Posterior cingulate gyrus (tissue), 11 donors: ENCODE measurements at regions not wholly inside any gene's neighbourhood (a gene's known extent, or its start where the extent isn't known, plus 50 kb on each side); places are given as distances from the start of the nearest gene placed in this dataset.
"Not testable (repeated sequence)": the region's sequence is repeated elsewhere in the genome, so short reads cannot be mapped to it uniquely, and the experiment has no call there.

ENCODE experiments used
- DNase-seq, 10 donors: peaks; one replicate each; pipeline versions ENCODE4 v3.0.0 to v3.0.0-alpha.2; 2020 to 2021; ENCODE audit warnings: mixed read lengths in 3 of 10
- intact Hi-C: fragments of 100-400 bp; cut with DNase I; formaldehyde crosslinking; loops from one replicate; pipeline ENCODE4 v1.15.1; 2023

GRCh38 chr10:53029449-53029848, 256.9 kb upstream of the MBL2 start:
- intact Hi-C loops: no loop called here

DNA sequence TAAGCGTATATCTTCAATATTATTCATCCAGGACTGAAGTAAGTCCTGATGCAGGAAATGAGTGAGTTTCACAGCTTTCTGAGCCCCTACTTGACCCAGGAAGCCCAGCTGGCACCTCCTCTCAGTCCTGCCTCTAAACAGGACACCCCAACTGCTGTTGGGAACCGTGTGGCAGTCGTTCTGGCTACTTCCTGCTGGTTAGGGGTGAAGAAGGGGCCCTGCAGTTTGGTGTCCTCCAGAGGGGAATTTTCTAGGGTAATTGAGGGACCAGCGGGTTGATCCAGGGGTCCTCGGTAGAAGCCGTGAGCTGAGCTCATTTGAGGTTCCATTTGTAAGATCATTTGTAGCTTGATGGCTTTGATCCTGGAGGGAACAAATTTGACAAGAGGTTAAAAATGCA, 253.2 kb upstream of the MBL2 start:
- intact Hi-C loops, DNase-seq: not testable (repeated sequence)

More at GRCh38 chr10:53029449-53029848, 256.9 kb upstream of the MBL2 start:
- DNase-seq: no peak

DNA sequence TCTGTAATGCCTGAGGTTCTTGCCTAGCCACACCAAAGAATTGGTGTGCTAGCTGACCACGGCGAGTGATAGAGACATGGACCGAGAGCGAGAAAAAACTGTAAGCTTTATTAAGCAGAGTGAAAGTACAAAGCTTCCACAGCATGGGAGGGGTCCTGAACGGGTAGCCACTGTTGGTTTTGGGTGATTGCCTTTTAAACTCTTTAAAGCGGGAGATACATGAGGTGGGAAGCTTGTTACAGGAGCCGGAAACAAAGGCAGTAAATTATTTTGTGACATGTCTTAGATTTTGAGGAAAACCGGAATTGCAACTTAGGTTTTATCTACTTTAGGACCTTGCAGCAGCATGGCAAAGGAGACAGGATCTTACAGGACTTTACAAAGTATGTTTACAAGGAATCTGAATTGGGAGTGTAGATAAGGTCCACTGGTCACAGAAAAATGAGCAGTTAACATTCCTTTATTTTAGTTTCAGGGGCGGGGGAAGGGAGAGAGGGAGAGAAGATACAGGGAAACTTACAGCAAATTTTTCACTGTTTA, 252.7 kb upstream of the MBL2 start:
- no peak for DNase-seq
- intact Hi-C loops: no loop called here

GRCh38 chr10:53023411-53023810, 250.8 kb upstream of the MBL2 start:
- DNase-seq: no peak
- intact Hi-C loops: no loop called here

GRCh38 chr10:53022611-53023088, 250.1 kb upstream of the MBL2 start:
- DNase-seq: no peak
- intact Hi-C loops: no loop called here

DNA sequence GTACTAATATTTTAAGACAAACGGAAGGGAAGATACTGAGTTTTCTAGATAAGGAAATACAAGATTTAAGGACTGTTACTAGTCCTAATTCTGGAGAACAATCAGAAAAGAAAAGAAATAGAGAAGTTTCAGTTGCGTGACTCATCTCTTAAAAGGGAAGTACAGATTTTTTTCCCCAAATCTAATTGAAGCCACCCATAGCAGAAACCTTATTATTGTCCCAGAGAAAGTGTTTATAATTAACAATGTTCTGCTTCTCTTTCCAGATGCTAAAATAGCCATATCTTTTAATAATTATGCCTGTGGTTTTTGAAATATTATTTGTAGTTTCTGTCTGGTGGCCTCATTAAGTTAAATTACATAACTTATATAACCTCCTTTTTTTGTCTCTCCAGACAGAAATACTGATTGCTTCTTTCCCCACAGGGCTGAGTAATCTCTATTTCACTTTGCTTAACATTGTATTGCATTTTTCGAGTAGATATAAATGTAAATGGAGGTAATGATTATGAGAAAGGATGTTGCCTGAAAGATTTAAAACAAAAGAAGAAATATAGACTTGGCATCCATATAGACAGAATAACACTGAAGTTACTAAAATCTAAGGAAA, 240.7 kb upstream of the MBL2 start:
- DNase-seq: no peak
- intact Hi-C loops: no loop called here

GRCh38 chr10:53009961-53010907, 237.7 kb upstream of the MBL2 start:
- intact Hi-C loops: no loop called here
- no peak for DNase-seq

DNA sequence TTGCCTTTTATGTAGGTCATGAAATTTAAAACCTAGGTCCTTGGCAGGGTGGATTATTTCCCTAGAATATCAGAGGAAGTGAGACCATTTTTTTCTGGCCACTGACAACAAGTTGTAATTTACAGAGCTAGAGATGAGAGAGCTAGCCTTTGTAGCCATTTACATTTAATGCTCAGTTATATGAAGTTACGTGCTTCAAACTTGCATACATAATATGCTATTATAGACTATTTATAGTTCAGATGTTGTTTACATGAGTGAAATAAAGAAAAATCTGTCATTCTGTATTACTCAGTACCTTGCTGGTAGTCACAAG, 234.9 kb upstream of the MBL2 start:
- DNase-seq: no peak
- intact Hi-C loops: no loop called here

DNA sequence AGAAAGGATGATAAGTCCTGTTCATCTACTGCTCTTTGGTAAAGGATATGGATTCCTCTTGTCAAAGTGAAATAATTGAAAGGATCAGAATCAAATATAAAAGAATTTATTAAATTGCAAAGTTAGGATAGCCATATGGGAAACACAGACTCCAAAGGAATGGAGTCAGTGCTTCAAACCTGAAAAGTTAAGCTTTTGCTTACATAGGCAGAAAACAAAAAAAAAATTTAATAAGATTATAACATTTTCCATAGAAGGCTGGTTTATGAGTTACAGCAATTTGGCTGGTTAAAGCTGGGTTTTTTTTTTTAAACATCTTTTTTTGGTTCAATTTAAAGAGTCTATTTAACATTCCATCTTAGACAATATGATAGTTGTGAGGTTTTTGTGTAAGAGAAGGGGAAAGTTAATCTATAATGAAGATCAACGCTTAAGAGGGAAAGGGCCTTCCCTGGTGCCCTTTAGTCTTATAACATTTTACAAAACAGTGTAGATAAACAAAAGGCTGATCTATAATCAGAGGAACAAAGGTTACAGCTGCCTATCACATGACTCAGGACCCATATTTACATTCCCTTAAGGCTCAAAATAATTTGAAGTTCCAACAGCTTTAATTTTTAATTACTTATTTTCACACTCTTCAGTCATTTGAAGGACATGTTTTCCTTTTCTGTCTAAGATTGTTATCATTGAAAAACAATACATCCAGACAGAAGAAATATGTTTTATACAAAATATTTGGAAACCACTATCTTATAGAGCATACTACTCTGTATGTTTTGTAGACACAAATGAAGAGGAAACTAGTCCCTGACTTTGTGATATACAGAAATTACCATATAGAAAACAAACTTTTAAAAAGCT, 234.3 kb upstream of the MBL2 start:
- intact Hi-C loops: no loop called here
- DNase-seq: no peak

GRCh38 chr10:53005612-53006345, 233.2 kb upstream of the MBL2 start:
- DNase-seq: no peak
- intact Hi-C loops: no loop called here

GRCh38 chr10:53003094-53003493, 230.5 kb upstream of the MBL2 start:
- intact Hi-C loops: no loop called here
- no peak for DNase-seq

- intact Hi-C loops: no loop called here
These were observed 227.1 kb upstream of the MBL2 start for GRCh38 chr10:52999681-53000080.

GRCh38 chr10:52999258-52999657, 226.7 kb upstream of the MBL2 start:
- intact Hi-C loops: no loop called here
- DNase-seq: no peak

More at GRCh38 chr10:52999681-53000080, 227.1 kb upstream of the MBL2 start:
- no peak for DNase-seq

DNA sequence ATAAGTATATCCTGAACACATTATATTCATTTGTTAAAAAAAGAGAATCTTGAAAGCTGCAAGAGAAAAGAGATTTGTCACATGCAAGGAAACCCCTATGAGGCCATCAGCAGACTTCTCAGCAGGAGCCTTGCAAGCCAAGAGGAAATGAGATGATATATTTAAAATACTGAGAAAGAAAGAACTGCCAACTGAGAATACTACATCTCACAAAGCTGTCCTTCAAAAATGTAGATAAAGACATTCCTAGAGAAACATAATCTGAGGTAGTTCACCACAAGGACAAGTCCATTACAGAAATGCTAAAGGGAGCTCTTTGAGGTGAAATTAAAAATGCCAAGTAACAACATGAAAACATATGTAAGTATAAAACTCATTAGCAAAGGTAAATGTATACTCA, 224.4 kb upstream of the MBL2 start:
- intact Hi-C loops: no loop called here
- no peak for DNase-seq

DNA sequence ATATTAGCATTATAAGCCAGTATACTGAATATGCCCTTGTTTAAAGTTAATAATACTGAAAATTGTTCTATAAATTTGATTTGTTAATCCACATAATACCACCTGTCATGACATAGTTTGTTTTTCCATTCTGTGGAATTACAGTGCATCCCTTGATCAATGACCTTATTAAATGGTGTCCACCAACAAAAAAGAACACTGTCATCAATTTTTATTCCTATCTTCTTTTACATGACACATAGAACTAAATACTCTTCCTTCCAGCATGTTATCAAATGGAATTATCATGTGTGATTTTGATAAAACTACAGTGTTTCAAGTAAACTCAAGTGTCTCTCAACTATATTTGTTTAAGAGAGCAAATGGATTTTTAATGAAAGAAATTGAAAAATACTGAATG, 221.8 kb upstream of the MBL2 start:
- intact Hi-C loops: no loop called here
- DNase-seq: no peak

GRCh38 chr10:52993109-52993508, 220.5 kb upstream of the MBL2 start:
- no peak for DNase-seq
- intact Hi-C loops: no loop called here

DNA sequence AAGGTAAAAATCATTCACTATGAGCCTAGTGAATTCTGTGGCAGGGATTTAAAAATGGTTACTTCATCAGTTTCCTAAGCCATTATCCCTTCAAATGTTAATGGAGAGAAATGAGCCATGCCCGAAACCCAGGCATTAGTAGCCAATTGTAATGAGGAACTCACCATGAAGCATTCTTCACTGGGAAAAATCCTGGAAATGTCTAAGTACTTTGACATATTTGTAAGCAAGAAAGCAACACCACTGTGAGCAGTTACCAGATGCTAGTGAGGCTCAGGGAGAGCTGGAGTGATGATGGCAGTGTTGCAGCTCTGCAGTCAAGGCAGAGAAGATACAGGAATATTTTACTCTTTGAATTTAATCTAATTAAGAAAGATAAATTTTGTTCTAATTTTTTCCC, 220.0 kb upstream of the MBL2 start:
- DNase-seq: no peak
- intact Hi-C loops: no loop called here

GRCh38 chr10:52988923-52989322, 216.3 kb upstream of the MBL2 start:
- no peak for DNase-seq

DNA sequence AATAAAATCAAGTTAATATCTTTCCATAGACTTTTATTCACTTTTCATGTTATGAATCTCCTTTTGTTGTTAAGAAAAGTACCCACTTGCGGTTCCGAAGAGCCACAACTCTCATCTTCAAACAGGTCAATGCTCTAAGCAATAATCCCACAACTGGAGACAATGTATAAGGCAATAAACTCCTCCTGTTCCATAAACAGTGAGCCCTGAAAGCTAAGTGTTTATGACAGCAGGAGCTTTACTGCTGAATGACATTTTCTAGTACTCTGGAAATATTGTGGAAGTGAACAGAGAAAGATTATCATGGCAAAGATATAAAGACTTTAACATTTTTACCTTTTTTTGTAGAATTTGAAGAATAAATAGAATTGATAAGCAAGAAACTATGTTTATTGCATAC, 213.5 kb upstream of the MBL2 start:
- DNase-seq: no peak
- intact Hi-C loops: no loop called here

More at GRCh38 chr10:52988923-52989322, 216.3 kb upstream of the MBL2 start:
- intact Hi-C loops: no loop called here

DNA sequence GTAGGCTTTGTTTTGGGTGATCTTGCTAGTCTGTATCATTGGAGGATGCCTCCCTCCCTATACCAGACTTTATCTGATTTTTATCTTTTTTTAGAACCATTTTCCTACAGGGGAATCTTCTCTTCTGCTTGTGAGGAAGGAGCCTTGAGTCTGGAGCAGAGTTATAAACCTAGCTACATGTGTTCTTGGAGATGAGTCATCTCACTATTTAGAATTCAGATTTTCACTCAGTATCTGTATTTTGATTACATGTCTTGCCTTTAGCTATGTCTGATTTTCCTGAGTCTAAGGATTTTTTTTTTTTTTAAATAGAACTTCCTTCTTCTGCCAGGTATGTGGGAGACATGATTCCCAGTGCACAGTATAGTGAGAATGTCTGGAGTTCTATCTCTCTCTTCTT, 211.6 kb upstream of the MBL2 start:
- no peak for DNase-seq

More for the DNA sequence above, 211.6 kb upstream of the MBL2 start:
- intact Hi-C loops: no loop called here
